GM12878 (cell line): ENCODE measurements at regions not wholly inside any gene's neighbourhood (a gene's known extent, or its start where the extent isn't known, plus 50 kb on each side); places are given as distances from the start of the nearest gene placed in this dataset.

Experiments used
- ATAC-seq: fragments of 200-7000 bp; cut with Tn5 transposase; 3 replicates; pipeline ENCODE4 v1.9.1; 2020; ENCODE audit warnings: mild to moderate bottlenecking, moderate library complexity
- BruUV-seq: library from RNA; stranded (reverse); fragments of 400-500 nt; replicated peaks from 2 replicates; lab custom pipeline; 2021; lab: Mats Ljungman, UMichigan
- CTCF ChIA-PET: fragments of 300-600 bp; sonication (Branson Sonifier 250); formaldehyde crosslinking; extraction: SDS; loops from one replicate; lab custom pipeline; 2021; ENCODE audit warnings: inconsistent platforms; lab: Yijun Ruan, JAX
- POLR2A ChIA-PET: fragments of 350-600 bp; formaldehyde crosslinking; extraction: SDS; loops from one replicate; lab custom pipeline; 2021; ENCODE audit warnings: inconsistent platforms; lab: Charles Lee
- RAD21 ChIA-PET: fragments of 300-600 bp; sonication (Branson Sonifier 250); formaldehyde crosslinking; loops from one replicate; lab custom pipeline; 2023; ENCODE audit warnings: antibody characterized with exemption; ENCODE audit not compliant: unreplicated experiment; lab: Charles Lee
- SMC1A ChIA-PET: fragments of 300-600 bp; sonication (Branson Sonifier 250); formaldehyde crosslinking; loops from one replicate; lab custom pipeline; 2023; ENCODE audit not compliant: unreplicated experiment, uncharacterized antibody; lab: Charles Lee
- DNase-seq: peaks from one replicate; pipeline ENCODE4 v3.0.0-alpha.2; 2011; ENCODE audit warnings: low read depth, low spot score
- FAIRE-seq: peaks from 3 replicates; lab custom pipeline; 2011; peaks lifted over from hg19 to GRCh38; lab: Jason Lieb, UNC
- H2AFZ ChIP-seq: 2 replicates; pipeline ENCODE4 v1.6.0; 2011; ENCODE audit warnings: low read depth, low read length, control low read depth; ENCODE audit not compliant: control insufficient read depth
- H3K27ac ChIP-seq: 2 replicates; pipeline ENCODE4 v1.5.1; 2011; ENCODE audit warnings: control low read depth; ENCODE audit not compliant: control insufficient read depth, insufficient read depth
- H3K27me3 ChIP-seq, 2 experiments: replicated peaks in 1 of 2; 2 replicates each; pipeline versions ENCODE4 v1.6.0 to v1.6.1; 2011; ENCODE audit warnings: low read length in 1 of 2; ENCODE audit not compliant: control insufficient read depth in 2 of 2, insufficient read depth in 2 of 2
- H3K36me3 ChIP-seq, 2 experiments: 2 replicates each; pipeline ENCODE4 v1.5.1; 2011; ENCODE audit warnings: low read length in 1 of 2; ENCODE audit not compliant: control insufficient read depth in 2 of 2, insufficient read depth in 2 of 2
- H3K4me1 ChIP-seq: 2 replicates; pipeline ENCODE4 v1.6.1; 2011; ENCODE audit warnings: mild to moderate bottlenecking, low read length, moderate library complexity, mixed read lengths; ENCODE audit not compliant: control insufficient read depth, insufficient read depth
- H3K4me2 ChIP-seq: 2 replicates; pipeline ENCODE4 v1.6.0; 2011; ENCODE audit warnings: control low read depth; ENCODE audit not compliant: control insufficient read depth, insufficient read depth
- H3K4me3 ChIP-seq: fragments of 200-600 bp; sonication (generic); 2 replicates; pipeline ENCODE4 v1.5.1; 2016
- H3K79me2 ChIP-seq: 2 replicates; pipeline ENCODE4 v1.6.0; 2011; ENCODE audit warnings: low read length; ENCODE audit not compliant: control insufficient read depth, insufficient read depth
- H3K9ac ChIP-seq: 2 replicates; pipeline ENCODE4 v1.8.0; 2011; ENCODE audit warnings: low read length, control low read depth, mixed read lengths; ENCODE audit not compliant: control insufficient read depth, insufficient read depth
- H3K9me3 ChIP-seq: replicated peaks from 3 replicates; pipeline ENCODE4 v1.5.1; 2011; ENCODE audit warnings: mild to moderate bottlenecking, low read length; ENCODE audit not compliant: control insufficient read depth, insufficient read depth
- H4K20me1 ChIP-seq: 2 replicates; pipeline ENCODE4 v1.6.0; 2011; ENCODE audit not compliant: control insufficient read depth, insufficient read depth
- ATF3 ChIP-seq: IDR thresholded peaks from 2 replicates; pipeline ENCODE4 v1.6.1; 2011; ENCODE audit warnings: low read depth, mild to moderate bottlenecking, low read length, moderate library complexity, borderline replicate concordance; ENCODE audit errors: extremely low read depth
- ATF7 ChIP-seq: fragments of 450-650 bp; IDR thresholded peaks from 2 replicates; pipeline ENCODE4 v1.6.1; 2016; ENCODE audit warnings: low read depth, mild to moderate bottlenecking
- BRCA1 ChIP-seq: IDR thresholded peaks from 2 replicates; pipeline ENCODE4 v1.6.1; 2011; ENCODE audit warnings: low read depth, low read length, improper control_type of control experiment
- CHD2 ChIP-seq: IDR thresholded peaks from 2 replicates; pipeline ENCODE4 v1.6.1; 2011; ENCODE audit warnings: low read depth, low read length, improper control_type of control experiment, borderline replicate concordance
- CREM ChIP-seq: IDR thresholded peaks from 2 replicates; pipeline ENCODE4 v1.6.1; 2014; ENCODE audit warnings: antibody characterized with exemption, low read depth
- EP300 ChIP-seq, 2 experiments: fragments of 150-350 bp in 1 of 2; IDR thresholded peaks; 2 replicates each; pipeline ENCODE4 v1.6.1; 2011 to 2012; ENCODE audit warnings: low read depth in 2 of 2, low read length in 2 of 2, borderline replicate concordance in 1 of 2, improper control_type of control experiment in 1 of 2, inconsistent platforms in 1 of 2; ENCODE audit not compliant: control insufficient read depth in 1 of 2
- FOXM1 ChIP-seq: IDR thresholded peaks from 2 replicates; pipeline ENCODE4 v1.6.1; 2012; ENCODE audit warnings: low read depth, mild to moderate bottlenecking, inconsistent platforms, low read length, moderate library complexity
- GABPA ChIP-seq: IDR thresholded peaks from 2 replicates; pipeline ENCODE4 v1.6.1; 2014; ENCODE audit warnings: antibody characterized with exemption, low read depth, mild to moderate bottlenecking, inconsistent platforms
- JUNB ChIP-seq: IDR thresholded peaks from 2 replicates; pipeline ENCODE4 v1.6.1; 2016; ENCODE audit warnings: antibody characterized with exemption, mild to moderate bottlenecking
- MTA2 ChIP-seq: fragments of 450-650 bp; IDR thresholded peaks from 2 replicates; pipeline ENCODE4 v1.6.1; 2016; ENCODE audit warnings: low read depth, mild to moderate bottlenecking, moderate library complexity
- MYB ChIP-seq: fragments of 150-350 bp; IDR thresholded peaks from 2 replicates; pipeline ENCODE4 v1.6.1; 2014; ENCODE audit warnings: mild to moderate bottlenecking, low read depth, low read length, borderline replicate concordance
- MYC ChIP-seq: IDR thresholded peaks from 2 replicates; pipeline ENCODE4 v1.6.1; 2011; ENCODE audit warnings: mild to moderate bottlenecking, low read length, moderate library complexity, inconsistent platforms; ENCODE audit not compliant: insufficient read depth, insufficient replicate concordance, insufficient read length, severe bottlenecking
- NFIC ChIP-seq: IDR thresholded peaks from 2 replicates; pipeline ENCODE4 v1.6.1; 2012; ENCODE audit warnings: low read depth, mild to moderate bottlenecking, inconsistent platforms, low read length, moderate library complexity
- NKRF ChIP-seq: fragments of 450-650 bp; conservative IDR thresholded peaks from 2 replicates; pipeline ENCODE4 v1.6.1; 2017; ENCODE audit warnings: mild to moderate bottlenecking, moderate library complexity
- PKNOX1 ChIP-seq: fragments of 450-650 bp; IDR thresholded peaks from 2 replicates; pipeline ENCODE4 v1.6.1; 2016; ENCODE audit warnings: mild to moderate bottlenecking
- RELB ChIP-seq: fragments of 450-650 bp; IDR thresholded peaks from 2 replicates; pipeline ENCODE4 v1.6.1; 2017; ENCODE audit warnings: low read depth, mild to moderate bottlenecking, moderate library complexity
- RUNX3 ChIP-seq: IDR thresholded peaks from 2 replicates; pipeline ENCODE4 v1.6.1; 2012; ENCODE audit warnings: low read length, inconsistent platforms
- ZNF217 ChIP-seq: fragments of 450-650 bp; IDR thresholded peaks from 2 replicates; pipeline ENCODE4 v1.6.1; 2017; ENCODE audit warnings: antibody characterized with exemption, mild to moderate bottlenecking
- WGBS: methylation state at CpG from one replicate; pipeline ENCODE4 v1.1.6; 2016; ENCODE audit warnings: low lambda C conversion rate; ENCODE audit not compliant: insufficient replicate concordance, insufficient coverage; ENCODE audit errors: missing lambda C conversion rate; 5-methylcytosine and 5-hydroxymethylcytosine counted together
- in situ Hi-C: fragments of 300-500 bp; cut with MboI; formaldehyde crosslinking; loops from 9 replicates; pipeline ENCODE4 v1.14.3; 2018; ENCODE audit warnings: mixed read lengths
- intact Hi-C: fragments of 100-400 bp; cut with micrococcal nuclease; formaldehyde crosslinking; loops from one replicate; pipeline ENCODE4 v1.14.2; 2022; ENCODE audit not compliant: unreplicated experiment

- intact Hi-C loops: loop anchor here (2.0 to 10.0 kb wide), 4 partner anchors 26 to 208 kb away; no protein-coding TSS in a partner anchor
- 2% methylated on average over 5 of the region's 5 CpGs for WGBS
- Histone ChIP-seq H3K36me3 (no peaks in the 10 kb centered on the region), H3K27me3 (no peaks in the 10 kb centered on the region), H4K20me1 (no peaks in the 10 kb centered on the region), H3K79me2 (no peaks in the 10 kb centered on the region), H3K4me3 (no peak overlapping the region), H3K9ac (no peak overlapping the region), H3K4me2 (no peak overlapping the region), H3K9me3 (no peaks in the 10 kb centered on the region; the same call in none of the 3 replicates), H3K4me1 (peaks cover 46% of the 10 kb centered on the region), H2AFZ (no peak overlapping the region), H3K27ac (peak overlapping the region; percentile 36; the same call in 1 of the 2 replicates)
- CTCF ChIA-PET: interaction anchor here (0.5 to 3.1 kb wide), 17 partner anchors 10 to 323 kb away, joined by 3 to 13 read pairs (median 3); no protein-coding TSS in a partner anchor
- no TSS peak for BruUV-seq
- ATAC-seq: peak; percentile 71
- POLR2A ChIA-PET: interaction anchor here (0.6 to 2.1 kb wide), 13 partner anchors 9 to 77 kb away, joined by 3 to 14 read pairs (median 4); no protein-coding TSS in a partner anchor
- FAIRE-seq: no peak
- RAD21 ChIA-PET: interaction anchor here (0.6 to 14.3 kb wide), 34 partner anchors 8 to 1889 kb away, joined by 3 to 214 read pairs (median 4); partner anchors contain the start of gene BCL11B
- SMC1A ChIA-PET: interaction anchor here (0.6 to 12.1 kb wide), 33 partner anchors 8 to 199 kb away, joined by 3 to 115 read pairs (median 6); no protein-coding TSS in a partner anchor
- in situ Hi-C loops: no loop called here
- peak; percentile 28 for DNase-seq
- TF ChIP-seq CHD2 (peak; percentile 34; the same call in 1 of the 2 replicates), CREM (peak; percentile 27; the same call in 1 of the 2 replicates), RELB (peak; percentile 45; the same call in 1 of the 2 replicates), EP300 (IDR thresholded peaks at IDR 0.05; ENCODE audit: borderline replicate concordance in 1 of 2, control insufficient read depth in 1 of 2, low read depth in 2 of 2, low read length in 2 of 2) (peak; percentile 78 to 86), MYC (no peak), NKRF (no peak), ATF7 (peak; percentile 40; the same call in 1 of the 2 replicates), ZNF217 (no peak), GABPA (no peak), FOXM1 (peak; percentile 62; the same call in 1 of the 2 replicates), BRCA1 (no peak), MYB (0 out of 2 replicates have a peak, but pooled peaks have one; percentile 60), ATF3 (no peak), NFIC (peak; percentile 74), JUNB (peak; percentile 56), RUNX3 (peak; percentile 47; the same call in 1 of the 2 replicates), PKNOX1 (peak; percentile 84), MTA2 (peak; percentile 93)
These were observed 585.5 kb downstream of the VRK1 start for GRCh38 chr14:97382616-97383226.
